Upper lobe of left lung (tissue), 6 donors: ENCODE measurements at regions not wholly inside any gene's neighbourhood (a gene's known extent, or its start where the extent isn't known, plus 50 kb on each side); places are given as distances from the start of the nearest gene placed in this dataset.

Experiments used
- ATAC-seq, 2 donors: fragments of 200-7000 bp; cut with Tn5 transposase; one replicate each; pipeline ENCODE4 v1.9.1; 2022; ENCODE audit warnings: mild to moderate bottlenecking in 2 of 2, moderate library complexity in 2 of 2; ENCODE audit not compliant: low FRiP score in 2 of 2
- DNase-seq, 2 donors: peaks; one replicate each; pipeline ENCODE4 v3.0.0-alpha.2; 2019 to 2020
- H3K27ac ChIP-seq, 4 donors: fragments of 200-600 bp; sonication (generic); one replicate each; pipeline ENCODE4 v1.5.1; 2016 to 2019
- H3K27me3 ChIP-seq, 4 donors: fragments of 200-600 bp; sonication (generic); one replicate each; pipeline ENCODE4 v1.5.1; 2017 to 2019
- H3K36me3 ChIP-seq, 4 donors: fragments of 200-600 bp; sonication (generic); one replicate each; pipeline ENCODE4 v1.5.1; 2016 to 2019
- H3K4me1 ChIP-seq, 4 donors: fragments of 200-600 bp; sonication (generic); one replicate each; pipeline ENCODE4 v1.5.1; 2018 to 2019
- H3K4me3 ChIP-seq, 4 donors: fragments of 200-600 bp; sonication (generic); one replicate each; pipeline ENCODE4 v1.5.1; 2017 to 2019; ENCODE audit warnings: mild to moderate bottlenecking in 2 of 4, moderate library complexity in 1 of 4
- H3K9me3 ChIP-seq, 4 donors: fragments of 200-600 bp; sonication (generic); one replicate each; pipeline ENCODE4 v1.5.1; 2018 to 2019
- CTCF ChIP-seq, 6 experiments: fragments of 450-650 bp in 4 of 6; fragments of 200-600 bp in 2 of 6; sonication (generic) in 2 of 6; IDR thresholded peaks; one replicate each; pipeline ENCODE4 v1.5.1; 2016 to 2019; ENCODE audit warnings: antibody characterized with exemption in 6 of 6
- EP300 ChIP-seq, 4 donors: sonication (generic); formaldehyde crosslinking; IDR thresholded peaks; one replicate each; pipeline ENCODE4 v1.5.1; 2017; ENCODE audit warnings: antibody characterized with exemption in 4 of 4, control low read depth in 2 of 4
- POLR2A ChIP-seq, 4 donors: fragments of 450-650 bp; IDR thresholded peaks; one replicate each; pipeline ENCODE4 v1.5.1; 2016 to 2017; ENCODE audit warnings: antibody characterized with exemption in 4 of 4, mild to moderate bottlenecking in 2 of 4
- POLR2AphosphoS5 ChIP-seq, 2 donors: sonication (generic); formaldehyde crosslinking; IDR thresholded peaks; one replicate each; pipeline ENCODE4 v1.5.1; 2017; ENCODE audit warnings: antibody characterized with exemption in 2 of 2
- WGBS, 2 donors: methylation state at CpG; one replicate each; pipeline ENCODE4 v1.1.5; 2017 to 2018; 5-methylcytosine and 5-hydroxymethylcytosine counted together
- donor health status: DM: no; HTN: no; CAD: no; lungs with moderate emphysema.
- donor health status: DM: no; HTN: yes; CAD: no; lungs with severe emphysema.

GRCh38 chr6:97586344-97586743 is 303.3 kb upstream of the MMS22L start:
- Histone ChIP-seq H3K4me3 (no peak overlapping the region), H3K27me3 (no peaks in the 10 kb centered on the region), H3K27ac (no peak overlapping the region), H3K9me3 (no peaks in the 10 kb centered on the region), H3K4me1 (no peaks in the 10 kb centered on the region), H3K36me3 (no peaks in the 10 kb centered on the region)
- no peak for ATAC-seq
- TF ChIP-seq EP300 (IDR thresholded peaks at IDR 0.05) (no peak), POLR2AphosphoS5 (IDR thresholded peaks at IDR 0.05) (no peak), POLR2A (IDR thresholded peaks at IDR 0.05) (no peak), CTCF (IDR thresholded peaks at IDR 0.05) (no peak)
- no peak for DNase-seq

- Histone ChIP-seq H3K4me3 (no peak overlapping the region), H3K36me3 (no peaks in the 10 kb centered on the region), H3K4me1 (no peaks in the 10 kb centered on the region), H3K9me3 (no peaks in the 10 kb centered on the region), H3K27ac (no peak overlapping the region), H3K27me3 (no peaks in the 10 kb centered on the region)
- no peak for DNase-seq
- TF ChIP-seq POLR2A (IDR thresholded peaks at IDR 0.05) = no peak
- no peak for TF ChIP-seq EP300 (IDR thresholded peaks at IDR 0.05)
- TF ChIP-seq CTCF (IDR thresholded peaks at IDR 0.05) = no peak
- TF ChIP-seq POLR2AphosphoS5 (IDR thresholded peaks at IDR 0.05) = no peak
- no peak for ATAC-seq
- 46 to 49% methylated on average over 6 of the region's 6 CpGs for WGBS, 2 donors
Observed at GRCh38 chr6:97591955-97592354, 308.9 kb upstream of the MMS22L start.

DNA sequence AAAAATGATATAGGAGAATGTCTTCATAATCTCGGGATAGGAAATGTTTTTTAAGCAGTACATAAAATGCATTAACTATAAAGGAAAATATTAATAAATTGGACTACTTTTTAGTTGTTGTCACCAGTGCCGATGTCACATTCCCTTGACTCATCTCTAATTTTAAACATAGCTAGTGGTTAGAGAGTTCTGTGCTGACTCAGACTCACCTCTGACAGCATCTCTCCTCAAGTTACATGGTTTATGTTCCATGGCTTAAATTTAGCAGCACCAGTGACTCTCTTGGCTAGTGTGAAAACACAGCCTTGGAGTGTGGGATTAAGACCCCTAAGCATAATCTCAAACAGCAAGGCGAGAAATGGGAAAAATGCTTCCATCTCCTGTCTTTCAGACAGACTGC is 311.8 kb upstream of the MMS22L start:
- Histone ChIP-seq H3K4me3 (no peak overlapping the region), H3K36me3 (no peaks in the 10 kb centered on the region), H3K9me3 (no peaks in the 10 kb centered on the region), H3K4me1 (no peaks in the 10 kb centered on the region), H3K27ac (no peak overlapping the region), H3K27me3 (no peaks in the 10 kb centered on the region)
- 82 to 87% methylated on average over 3 of the region's 3 CpGs for WGBS, 2 donors
- no peak for TF ChIP-seq POLR2AphosphoS5 (IDR thresholded peaks at IDR 0.05)
- TF ChIP-seq CTCF (IDR thresholded peaks at IDR 0.05) = no peak
- no peak for TF ChIP-seq EP300 (IDR thresholded peaks at IDR 0.05)
- TF ChIP-seq POLR2A (IDR thresholded peaks at IDR 0.05) = no peak
- DNase-seq (no peak), ATAC-seq (no peak)

DNA sequence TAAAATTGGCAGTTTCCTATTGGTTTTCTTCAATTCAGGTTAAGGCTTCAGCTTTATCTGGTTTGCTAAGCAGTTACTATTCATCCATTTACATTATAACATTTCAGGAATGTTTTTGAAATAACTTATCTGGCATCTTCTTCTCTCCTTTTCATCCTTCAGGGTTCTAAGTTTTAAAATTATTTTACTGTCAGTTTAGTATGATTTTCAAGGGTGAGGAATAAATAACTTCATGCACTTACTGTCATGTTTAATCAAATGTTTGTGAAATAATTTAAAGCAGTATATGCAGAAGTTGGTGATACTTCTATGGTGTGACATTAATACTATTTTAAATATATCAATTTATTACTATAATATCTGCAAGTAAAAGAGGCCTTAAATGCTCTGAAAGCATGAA is 338.1 kb upstream of the MMS22L start:
- ATAC-seq = no peak

More for the DNA sequence above, 338.1 kb upstream of the MMS22L start:
- no peak overlapping the region for H3K27ac ChIP-seq
- no peaks in the 10 kb centered on the region for H3K36me3 ChIP-seq
- no peak overlapping the region for H3K4me3 ChIP-seq
- H3K27me3 ChIP-seq = no peaks in the 10 kb centered on the region
- TF ChIP-seq POLR2AphosphoS5 (IDR thresholded peaks at IDR 0.05) (no peak), POLR2A (IDR thresholded peaks at IDR 0.05) (no peak), CTCF (IDR thresholded peaks at IDR 0.05) (no peak), EP300 (IDR thresholded peaks at IDR 0.05) (no peak)
- H3K4me1 ChIP-seq = no peaks in the 10 kb centered on the region
- H3K9me3 ChIP-seq = no peaks in the 10 kb centered on the region
- no peak for DNase-seq
